HG03342 (cell line): ENCODE measurements at regions not wholly inside any gene's neighbourhood (a gene's known extent, or its start where the extent isn't known, plus 50 kb on each side); places are given as distances from the start of the nearest gene placed in this dataset.
A peak's percentile ranks its signal among the peaks of the same experiment; 100 is the strongest.

ENCODE experiments used
- ATAC-seq: cut with Tn5 transposase; IDR thresholded peaks from one replicate; pipeline ENCODE4 v1.9.1; 2021; ENCODE audit warnings: mild to moderate bottlenecking, moderate library complexity; ENCODE audit not compliant: unreplicated experiment

- peak; percentile 93 for ATAC-seq
These were observed 381.9 kb downstream of the C6orf118 start for GRCh38 chr6:164927288-164928056.

- no peak for ATAC-seq
These were observed 382.7 kb downstream of the C6orf118 start for GRCh38 chr6:164926686-164927085.

GRCh38 chr6:164925681-164926530, 383.5 kb downstream of the C6orf118 start:
- ATAC-seq: no peak

GRCh38 chr6:164924674-164925073, 384.7 kb downstream of the C6orf118 start:
- no peak for ATAC-seq

DNA sequence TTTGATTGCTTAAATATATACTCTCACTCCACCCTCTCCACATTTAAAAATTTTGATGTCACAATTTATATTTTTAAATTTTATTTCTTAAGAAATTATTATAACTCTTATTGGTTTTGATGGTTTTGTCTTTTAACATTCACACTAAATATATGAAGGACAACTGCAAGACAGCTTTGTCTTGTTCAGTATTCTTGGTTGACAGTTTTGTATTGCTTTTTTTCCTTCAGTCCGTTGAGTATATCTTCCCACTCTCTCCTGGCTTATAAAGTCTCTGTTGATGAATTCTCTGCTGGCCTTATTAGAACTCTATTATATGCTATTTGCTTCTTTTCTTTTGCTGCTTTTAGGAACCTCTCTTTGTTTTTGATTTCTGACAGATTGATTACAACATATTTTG, 392.2 kb downstream of the C6orf118 start:
- no peak for ATAC-seq

DNA sequence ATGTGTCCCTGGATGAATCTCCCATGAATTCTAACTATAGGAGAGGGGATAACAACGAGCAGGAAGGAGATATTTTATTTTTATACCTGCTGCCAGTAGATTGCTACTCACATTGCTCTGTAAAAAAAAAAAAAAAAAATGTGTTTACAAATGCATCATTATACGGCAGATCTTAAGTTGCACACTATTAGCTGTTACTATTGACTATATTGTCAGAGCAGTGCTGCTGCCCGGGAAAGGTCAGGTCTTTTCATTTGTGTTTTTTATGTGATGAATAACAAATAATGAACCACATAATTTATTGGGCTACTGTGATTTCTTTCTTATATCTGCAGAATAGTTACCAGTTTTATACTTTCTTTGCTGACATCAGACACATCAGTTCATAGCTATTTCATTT, 393.3 kb downstream of the C6orf118 start:
- no peak for ATAC-seq

- ATAC-seq: no peak
These were observed 397.4 kb downstream of the C6orf118 start for GRCh38 chr6:164911873-164912580.

GRCh38 chr6:164911151-164911550, 398.3 kb downstream of the C6orf118 start:
- ATAC-seq: no peak

GRCh38 chr6:164906766-164907165, 402.6 kb downstream of the C6orf118 start:
- ATAC-seq: no peak

- no peak for ATAC-seq
These were observed 404.1 kb downstream of the C6orf118 start for GRCh38 chr6:164905311-164905710.

- ATAC-seq: no peak
These were observed 411.0 kb downstream of the C6orf118 start for GRCh38 chr6:164898412-164898811.

GRCh38 chr6:164897523-164898235, 411.7 kb downstream of the C6orf118 start:
- no peak for ATAC-seq

DNA sequence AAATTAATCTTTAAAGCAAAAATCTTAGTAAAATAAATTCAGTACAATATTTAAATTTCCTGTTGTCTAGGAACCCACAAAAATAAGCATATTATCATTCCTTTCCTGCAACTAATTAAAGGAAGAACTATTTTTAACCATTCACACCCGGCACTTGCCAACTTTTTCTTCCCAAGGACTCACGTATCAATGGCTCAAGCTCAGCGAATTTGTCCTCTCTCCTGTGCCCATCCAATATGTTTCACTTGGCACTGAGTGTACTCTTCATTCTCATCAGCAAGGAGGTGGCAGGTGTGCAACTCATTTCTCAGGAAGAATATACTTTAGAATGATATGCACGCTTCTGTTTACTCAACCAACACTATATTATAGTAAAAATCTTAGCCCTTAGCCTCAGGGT, 419.4 kb downstream of the C6orf118 start:
- ATAC-seq: no peak

GRCh38 chr6:164887660-164888059, 421.7 kb downstream of the C6orf118 start:
- ATAC-seq: no peak

DNA sequence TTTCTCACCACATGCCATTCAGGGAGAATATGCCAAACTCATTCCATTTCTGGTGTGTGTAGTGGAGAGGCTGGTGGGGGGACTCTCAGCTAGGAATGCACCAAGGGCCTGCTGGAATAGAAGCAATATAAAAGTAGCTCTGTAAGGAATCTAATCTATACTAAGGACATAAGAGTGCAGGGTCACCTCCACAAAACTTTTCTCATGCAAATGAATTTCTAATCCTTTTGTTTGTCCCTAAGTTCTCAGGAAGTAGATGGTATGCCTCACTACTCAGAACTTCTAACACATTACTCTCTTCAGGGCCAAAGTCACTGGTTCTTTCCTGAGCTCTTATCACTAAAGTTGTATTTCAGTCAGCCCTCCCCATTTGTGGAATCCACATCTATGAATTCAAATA, 427.2 kb downstream of the C6orf118 start:
- no peak for ATAC-seq

- no peak for ATAC-seq
These were observed 437.6 kb downstream of the C6orf118 start for GRCh38 chr6:164871783-164872182.

DNA sequence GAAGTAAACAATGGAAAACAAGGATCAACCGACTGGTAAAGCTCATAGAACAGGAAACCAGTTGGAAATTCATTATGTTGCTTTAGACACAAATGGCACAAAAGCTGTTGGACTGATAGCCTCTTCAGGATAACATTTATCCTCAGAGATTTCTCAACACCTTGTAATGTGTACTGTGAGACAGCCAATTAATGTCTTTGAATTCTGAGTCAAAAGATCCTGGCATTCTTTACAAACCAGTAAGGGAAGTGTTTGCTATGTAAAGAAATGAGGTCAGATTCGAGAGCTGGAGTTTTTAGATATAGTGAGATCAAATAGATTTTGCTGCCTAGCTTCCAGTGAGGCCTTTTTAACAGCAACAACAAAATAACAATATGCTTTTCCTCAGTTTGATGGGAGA, 439.2 kb downstream of the C6orf118 start:
- no peak for ATAC-seq

DNA sequence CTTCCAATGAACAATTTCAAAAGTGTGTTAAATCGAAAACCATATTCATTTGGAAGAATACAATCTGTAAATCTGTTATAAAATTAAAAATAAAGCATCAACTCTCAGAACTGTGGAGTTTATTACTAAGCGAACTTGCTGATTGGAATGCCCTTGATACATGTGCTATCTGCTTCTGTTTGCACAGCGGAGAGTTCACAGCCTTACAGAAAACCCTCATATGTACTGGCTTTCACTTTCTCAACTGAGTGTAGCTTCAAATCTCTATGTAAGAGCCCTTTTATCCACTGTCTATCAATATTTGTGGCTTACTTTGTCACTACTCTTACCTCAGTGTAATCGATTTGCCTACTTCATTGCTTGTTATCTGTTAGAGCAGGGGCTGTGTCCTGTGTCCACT, 447.4 kb downstream of the C6orf118 start:
- ATAC-seq: no peak

DNA sequence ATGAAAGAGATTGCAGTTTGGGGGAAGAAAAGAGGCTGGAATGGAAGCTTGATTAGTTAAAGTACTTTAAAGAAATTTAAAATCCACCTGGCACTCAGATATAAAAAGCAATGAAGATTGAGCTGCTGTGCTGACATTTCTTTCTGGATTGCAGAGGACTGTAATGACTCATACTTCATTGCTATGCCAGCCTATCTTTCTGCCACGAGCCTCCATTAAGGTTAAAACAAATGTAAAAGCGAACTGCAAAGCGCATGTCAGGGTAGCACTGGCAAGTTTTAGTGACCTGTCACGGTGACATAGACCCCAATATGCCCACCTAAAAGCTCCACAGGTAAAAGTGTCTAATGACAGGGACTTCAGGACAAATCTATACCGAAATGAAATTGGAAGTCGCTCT, 449.6 kb downstream of the C6orf118 start:
- no peak for ATAC-seq

GRCh38 chr6:164856138-164856537, 453.3 kb downstream of the C6orf118 start:
- no peak for ATAC-seq

DNA sequence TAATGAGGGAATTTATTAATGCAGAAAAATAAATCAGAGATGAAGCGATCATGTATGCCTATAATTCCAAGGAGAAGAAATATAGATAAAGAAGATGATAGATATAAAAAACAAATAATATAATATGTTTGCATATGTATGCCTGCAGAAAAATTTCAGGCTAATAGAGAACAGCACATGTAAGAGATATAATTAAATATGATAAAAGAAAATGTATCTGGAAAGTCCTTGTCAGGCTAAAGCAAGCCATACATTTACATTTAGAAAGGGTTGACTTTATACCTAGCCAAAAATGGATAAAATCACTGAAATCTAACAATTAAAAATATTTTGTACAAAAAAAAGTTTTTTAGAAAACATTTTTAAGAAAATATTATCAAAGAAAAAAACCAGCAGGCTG, 454.1 kb downstream of the C6orf118 start:
- ATAC-seq: no peak
